ENCODE measurements at regions not wholly inside any gene's neighbourhood (a gene's known extent, or its start where the extent isn't known, plus 50 kb on each side); places are given as distances from the start of the nearest gene placed in this dataset.
A peak's percentile ranks its signal among the peaks of the same experiment; 100 is the strongest.
"Not testable (repeated sequence)": the region's sequence is repeated elsewhere in the genome, so short reads cannot be mapped to it uniquely, and the experiment has no call there.

DNA sequence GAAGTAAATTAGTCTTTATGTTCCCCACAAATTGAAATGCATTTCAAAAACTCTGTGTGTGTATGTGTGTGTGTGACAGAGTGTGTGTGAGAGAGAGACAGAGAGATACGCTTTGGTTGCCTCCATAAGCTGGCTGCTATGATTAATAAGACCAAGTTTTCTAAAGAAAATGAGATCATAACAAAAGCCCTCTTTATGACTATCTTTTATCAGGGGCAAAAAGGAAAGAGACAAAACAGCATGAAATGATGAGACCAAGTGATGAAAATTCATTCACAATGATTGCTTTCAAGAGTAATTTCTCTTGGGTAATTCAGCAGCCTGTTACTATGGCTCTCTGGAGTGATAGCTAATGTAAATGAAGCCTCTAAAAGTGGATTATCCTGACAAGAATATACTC, 277.6 kb upstream of the PLEKHG7 start:
- no peak for DNase-seq (ENCODE audit: low read depth)

DNA sequence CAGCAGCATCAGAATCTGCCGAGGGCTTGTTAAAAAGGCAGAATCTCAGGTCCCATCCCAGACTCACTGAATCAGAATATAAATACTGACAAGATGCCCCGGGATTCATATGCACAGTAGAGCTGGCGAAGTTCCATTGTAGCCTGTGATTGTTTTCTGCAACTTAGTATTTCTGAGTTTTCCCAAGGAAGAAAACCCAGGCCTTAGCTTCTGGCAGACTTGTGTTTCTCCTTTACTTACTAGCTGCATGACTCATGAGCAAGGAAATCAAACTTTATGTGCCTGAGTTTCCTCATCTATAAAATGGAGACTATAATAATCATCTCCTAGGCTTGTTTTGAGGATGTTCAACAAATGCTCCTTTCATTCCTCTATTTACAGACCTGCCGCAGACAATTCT, 278.5 kb upstream of the PLEKHG7 start:
- peak; percentile 34 for DNase-seq (ENCODE audit: low read depth)

DNA sequence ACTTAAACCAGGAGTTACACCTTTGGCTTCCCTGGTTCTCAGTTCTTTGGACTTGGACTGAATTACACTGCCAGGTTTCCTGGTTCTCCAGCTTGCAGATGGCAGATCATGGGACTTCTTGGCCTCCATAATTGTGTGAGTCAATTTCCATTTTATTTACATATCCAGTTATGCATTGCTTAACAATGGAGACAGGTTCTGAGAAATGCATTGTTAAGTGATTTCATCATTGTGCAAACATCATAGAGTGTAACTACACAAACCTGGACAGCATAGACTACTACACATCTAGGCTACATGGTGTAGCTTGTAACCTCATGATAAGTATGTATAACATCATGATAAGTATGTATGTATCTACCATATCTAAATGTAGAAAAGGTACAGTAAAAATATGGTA, 276.1 kb upstream of the BTG1 start:
- DNase-seq (ENCODE audit: low read depth) = peak; percentile 16

DNA sequence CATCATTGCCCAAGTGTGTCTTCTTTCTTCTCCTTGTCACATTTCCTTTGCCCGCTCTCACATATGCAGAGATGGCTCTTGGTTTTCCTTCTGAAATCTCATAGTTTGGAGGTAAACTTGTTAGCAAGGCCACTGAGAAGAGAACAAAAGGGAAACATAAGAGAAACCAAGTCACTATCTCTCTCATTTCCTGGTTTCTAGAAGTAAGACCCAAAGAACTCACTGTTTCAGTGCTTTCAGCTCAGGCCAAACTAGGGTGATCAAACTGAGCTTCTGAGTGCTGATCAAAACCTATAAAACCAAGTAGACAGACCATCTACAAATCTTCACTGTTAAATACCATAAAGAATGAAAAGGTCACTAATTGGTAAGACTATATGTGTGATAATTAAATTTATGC, 275.4 kb upstream of the BTG1 start:
- no peak for DNase-seq (ENCODE audit: low read depth)

DNA sequence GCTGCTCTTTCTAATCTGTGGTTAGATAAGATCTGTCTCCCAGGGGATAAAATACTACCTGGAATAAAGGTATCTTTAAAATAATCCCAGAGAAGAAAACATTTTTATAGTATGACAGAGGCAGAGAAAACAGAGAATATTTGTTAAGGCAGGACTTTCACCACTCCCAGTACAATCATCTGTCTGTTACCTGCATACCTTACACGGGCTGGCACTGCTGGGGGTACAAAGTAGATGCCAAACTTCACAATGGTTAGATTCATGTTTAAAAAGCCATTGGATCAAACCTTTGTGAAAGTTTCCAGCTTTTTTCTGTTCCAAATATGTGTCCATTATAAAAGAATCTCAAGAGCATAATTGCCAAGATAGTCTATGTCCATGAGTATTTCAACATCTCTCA, 273.6 kb upstream of the BTG1 start:
- DNase-seq (ENCODE audit: low read depth) = no peak

DNA sequence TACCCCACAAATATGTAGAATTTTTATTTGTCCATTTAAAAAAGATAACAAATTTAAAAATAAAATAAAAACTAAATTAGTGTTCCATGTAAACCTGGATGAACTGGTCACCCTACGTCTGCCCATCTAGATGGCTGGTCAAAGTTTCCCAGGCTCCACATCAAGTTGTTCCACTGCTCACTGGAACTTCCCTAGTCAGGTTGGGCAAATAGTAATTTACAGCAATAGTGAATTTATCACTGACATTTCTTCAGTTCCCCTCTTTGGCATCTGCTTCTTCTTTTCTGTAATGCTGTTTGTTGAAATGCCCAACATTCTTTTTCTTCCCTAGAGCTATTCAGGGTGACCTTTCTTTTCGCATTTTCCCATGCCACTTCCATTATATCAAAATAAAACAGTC, 272.7 kb upstream of the BTG1 start:
- DNase-seq (ENCODE audit: low read depth) = no peak

DNA sequence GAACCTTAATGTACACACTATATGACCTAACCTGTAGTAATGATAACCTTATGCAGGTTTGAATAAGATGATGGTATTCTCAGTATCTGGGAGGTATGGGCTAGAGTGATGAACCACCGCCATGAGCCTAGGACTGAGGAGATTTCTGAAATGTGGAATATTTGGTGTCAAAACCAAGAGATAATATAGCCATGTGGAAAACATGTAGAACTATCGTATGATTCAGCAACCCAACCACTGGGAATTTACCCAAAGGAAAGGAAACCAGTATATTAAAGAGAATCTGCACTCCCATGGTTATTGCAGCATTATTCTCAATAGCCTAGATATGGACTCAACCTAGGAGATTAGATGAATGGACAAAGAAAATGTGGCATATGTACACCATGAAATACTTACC, 271.7 kb upstream of the BTG1 start:
- DNase-seq (ENCODE audit: low read depth) = no peak

DNA sequence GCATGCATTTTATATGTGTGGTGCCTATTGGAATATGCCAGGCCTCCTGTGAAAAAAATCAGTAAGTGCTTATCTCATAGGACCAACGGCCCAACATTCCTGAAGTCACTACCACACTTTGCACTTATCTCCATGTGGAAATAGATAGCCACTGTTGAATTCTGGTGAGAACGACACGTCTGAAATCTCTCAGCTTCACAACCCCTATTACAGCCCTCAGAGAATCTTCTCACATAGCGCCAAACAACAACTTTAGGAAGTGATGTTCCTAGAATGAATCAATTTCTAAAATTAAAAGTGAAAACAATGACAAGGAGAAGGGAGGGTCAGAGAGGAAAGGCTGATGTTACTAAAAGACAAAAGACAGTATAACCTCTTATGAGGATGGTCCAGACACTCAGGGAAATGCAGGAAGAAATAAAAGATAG, 270.8 kb upstream of the BTG1 start:
- no peak for DNase-seq (ENCODE audit: low read depth)

DNA sequence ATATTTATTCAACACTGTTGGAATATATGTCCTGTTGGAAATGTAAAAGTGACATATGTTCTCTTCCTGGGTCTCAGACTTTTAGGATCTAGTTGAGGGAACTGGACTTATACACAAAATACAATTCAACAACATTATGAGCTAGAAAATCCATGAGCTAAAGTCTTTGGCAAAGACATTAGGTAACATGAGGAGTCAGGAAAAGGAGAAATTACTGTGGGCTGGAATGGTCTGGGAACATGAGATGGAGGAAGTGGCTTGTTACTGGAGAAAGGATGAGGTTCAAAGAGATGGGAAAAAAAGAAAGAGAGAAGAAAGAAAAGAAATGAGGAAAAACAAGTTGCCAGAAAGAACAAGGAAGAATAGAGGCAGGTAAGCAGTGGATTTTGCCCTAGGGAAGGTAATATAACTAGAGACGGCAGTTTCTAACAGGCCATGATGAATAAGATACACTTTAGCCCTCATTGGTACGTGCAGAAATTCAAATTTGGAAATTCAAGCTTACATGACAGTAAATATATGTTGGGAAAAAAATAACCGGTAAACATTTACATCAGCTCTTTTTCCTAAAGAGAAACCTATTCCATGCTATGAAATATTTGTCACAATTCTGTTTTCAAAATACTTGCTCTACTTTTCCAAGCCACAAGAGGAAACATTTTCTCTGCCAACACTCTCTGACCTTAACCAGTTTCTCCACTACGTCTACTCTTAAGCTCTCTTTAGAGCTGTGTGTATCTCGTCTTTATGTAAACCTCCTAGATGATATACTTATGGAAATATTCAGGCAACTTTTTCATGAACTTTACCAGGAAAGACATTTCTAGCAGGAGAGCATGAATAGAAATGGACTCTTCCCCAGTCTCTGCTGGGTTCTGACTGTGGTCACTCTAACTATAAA, 268.8 kb upstream of the BTG1 start:
- DNase-seq (ENCODE audit: low read depth) = peak; percentile 6

DNA sequence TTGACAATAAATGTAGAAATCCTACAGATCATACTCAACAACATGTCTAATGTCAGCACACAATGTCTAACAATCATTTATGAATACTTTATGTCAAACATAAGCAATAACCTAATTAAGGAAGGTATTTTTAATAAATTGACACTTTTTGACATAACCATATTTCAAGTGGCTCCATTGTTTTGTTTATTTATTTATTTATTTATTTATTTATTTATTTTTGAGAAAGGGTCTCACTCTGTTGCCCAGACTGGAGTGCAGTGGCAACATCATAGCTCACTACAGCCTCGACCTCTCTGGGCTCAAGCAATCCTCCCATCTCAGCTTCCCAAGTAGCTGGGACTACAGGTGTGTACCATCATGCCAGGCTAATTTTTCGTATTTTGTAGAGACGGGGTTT, 267.6 kb upstream of the BTG1 start:
- no peak for DNase-seq (ENCODE audit: low read depth)

DNA sequence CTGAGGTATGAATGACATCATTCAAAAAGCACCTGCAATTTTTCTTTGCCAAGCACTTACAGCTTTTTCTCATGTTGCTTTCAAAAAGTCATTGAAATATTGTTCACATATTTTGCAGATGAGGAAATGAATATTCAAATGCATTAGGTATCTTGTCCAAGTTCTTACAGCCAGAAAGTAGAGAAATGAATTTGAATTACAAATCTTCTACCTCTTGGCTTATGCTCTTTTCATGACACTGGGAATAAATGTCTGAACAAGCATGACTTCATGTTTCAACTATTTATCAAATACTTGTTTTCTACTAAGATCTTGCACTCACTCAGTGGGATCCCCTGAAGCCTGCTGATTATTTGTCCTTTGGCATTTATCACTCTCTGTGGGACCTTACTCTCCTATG, 267.2 kb upstream of the BTG1 start:
- DNase-seq (ENCODE audit: low read depth) = no peak

DNA sequence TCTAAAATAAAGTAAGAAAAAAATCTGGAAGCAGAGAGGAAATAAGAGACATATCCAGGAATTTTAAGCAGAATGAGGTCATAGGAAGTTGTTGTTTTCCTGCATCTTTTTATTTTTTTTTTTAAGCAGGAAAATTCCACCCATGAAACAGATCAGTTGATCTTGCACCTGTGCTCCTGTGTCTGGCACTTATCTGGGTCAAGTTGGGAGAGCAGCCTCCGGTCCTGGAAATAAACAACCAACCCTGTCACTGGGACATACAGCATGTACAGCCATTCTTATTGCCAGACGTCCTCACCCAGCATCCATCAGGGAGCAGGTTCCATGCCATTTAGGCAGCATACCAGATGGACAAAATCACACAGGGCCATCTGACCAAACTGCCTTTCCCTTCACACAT, 266.0 kb upstream of the BTG1 start:
- DNase-seq (ENCODE audit: low read depth) = no peak

DNA sequence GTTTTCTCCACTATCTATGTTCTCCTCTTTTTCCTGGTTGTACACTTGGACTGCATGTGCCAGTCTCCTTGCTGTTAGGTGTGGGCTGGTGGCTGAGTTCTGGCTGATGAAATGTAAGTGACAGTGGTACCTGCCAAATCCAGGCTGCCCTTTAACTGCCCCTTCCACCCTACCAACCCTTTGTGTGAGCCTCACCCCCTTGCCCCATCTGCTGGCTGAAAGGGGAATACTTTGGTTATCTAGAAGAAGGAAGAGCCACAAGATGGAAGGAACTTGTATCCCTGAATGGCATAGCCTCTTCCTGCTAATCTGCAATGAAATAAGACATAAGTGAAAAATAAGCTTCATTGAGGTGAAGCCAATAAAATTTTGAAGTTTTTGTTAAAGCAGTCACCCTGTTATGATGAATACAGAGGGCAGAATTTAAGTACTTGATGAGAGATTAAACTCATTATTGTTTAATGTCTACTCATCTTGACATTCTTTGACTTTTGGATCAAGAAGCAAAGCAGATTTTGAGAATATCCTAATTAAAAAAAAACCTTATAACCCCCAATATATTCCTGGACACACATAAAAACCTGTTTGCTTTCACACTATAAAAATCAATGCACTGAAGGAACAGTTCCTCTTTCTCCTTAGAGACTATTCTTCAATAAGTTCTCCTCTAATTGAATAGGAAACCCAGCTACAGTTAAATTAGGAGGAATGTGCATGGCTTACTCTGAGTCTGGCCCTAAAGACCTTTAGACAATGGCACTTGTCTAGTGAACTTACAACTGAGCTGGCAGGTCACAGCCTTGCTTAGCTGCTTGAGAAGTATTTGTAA, 262.6 kb upstream of the BTG1 start:
- no peak for DNase-seq (ENCODE audit: low read depth)

DNA sequence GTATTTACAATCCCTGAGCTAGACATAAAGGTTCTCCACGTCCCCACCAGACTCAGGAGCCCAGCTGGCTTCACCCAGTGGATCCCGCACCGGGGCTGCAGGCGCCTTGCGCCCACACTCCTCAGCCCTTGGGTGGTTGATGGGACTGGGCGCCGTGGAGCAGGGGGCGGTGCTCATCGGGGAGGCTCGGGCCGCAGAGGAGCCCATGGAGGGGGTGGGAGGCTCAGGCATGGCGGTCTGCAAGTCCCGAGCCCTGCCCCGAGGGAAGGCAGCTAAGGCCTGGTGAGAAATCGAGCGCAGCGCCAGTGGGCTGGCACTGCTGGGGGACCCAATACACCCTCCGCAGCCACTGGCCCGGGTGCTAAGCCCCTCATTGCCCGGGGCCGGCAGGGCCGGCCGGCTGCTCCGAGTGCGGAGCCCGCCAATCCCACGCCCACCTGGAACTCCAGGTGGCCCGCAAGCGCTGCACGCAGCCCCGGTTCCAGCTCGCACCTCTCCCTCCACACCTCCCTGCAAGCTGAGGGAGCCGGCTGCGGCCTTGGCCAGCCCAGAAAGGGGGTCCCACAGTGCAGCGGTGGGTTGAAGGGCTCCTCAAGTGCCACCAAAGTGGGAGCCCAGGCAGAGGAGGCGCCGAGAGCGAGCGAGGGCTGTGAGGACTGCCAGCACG, 260.9 kb upstream of the BTG1 start:
- DNase-seq (ENCODE audit: low read depth) = not testable (repeated sequence)

DNA sequence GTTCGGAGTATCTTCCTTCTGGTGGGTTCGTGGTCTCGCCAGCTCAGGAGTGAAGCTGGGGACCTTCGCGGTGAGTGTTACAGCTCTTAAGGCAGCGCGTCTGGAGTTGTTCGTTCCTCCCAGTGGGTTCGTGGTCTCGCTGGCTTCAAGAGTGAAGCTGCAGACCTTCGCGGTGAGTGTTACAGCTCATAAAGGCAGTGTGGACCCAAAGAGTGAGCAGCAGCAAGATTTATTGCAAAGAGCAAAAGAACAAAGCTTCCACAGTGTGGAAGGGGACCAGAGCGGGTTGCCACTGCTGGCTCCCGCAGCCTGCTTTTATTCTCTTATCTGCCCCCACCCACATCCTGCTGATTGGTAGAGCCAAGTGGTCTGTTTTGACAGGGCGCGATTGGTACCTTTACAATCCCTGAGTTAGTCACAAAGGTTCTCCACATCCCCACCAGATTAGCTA, 260.2 kb upstream of the BTG1 start:
- not testable (repeated sequence) for DNase-seq (ENCODE audit: low read depth)

DNA sequence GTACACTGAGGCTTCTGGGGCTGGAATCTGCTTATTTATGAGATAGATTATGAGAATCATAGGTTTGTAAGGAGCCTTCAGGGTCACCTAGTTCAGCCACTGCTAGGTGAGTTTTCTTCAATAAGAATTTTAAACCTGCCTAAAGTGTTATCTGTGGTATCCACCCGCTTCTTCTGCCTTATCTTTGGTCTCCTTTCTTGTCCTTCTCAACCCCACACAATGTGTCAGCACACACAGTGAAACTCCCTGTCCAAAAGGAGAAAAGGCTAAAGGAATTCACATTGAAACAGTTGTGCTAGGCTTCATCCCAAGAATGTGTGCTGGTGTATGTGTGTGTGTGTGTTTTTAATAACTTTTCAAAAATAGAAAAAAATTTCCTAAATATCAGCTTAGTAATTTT, 259.3 kb upstream of the BTG1 start:
- no peak for DNase-seq (ENCODE audit: low read depth)

DNA sequence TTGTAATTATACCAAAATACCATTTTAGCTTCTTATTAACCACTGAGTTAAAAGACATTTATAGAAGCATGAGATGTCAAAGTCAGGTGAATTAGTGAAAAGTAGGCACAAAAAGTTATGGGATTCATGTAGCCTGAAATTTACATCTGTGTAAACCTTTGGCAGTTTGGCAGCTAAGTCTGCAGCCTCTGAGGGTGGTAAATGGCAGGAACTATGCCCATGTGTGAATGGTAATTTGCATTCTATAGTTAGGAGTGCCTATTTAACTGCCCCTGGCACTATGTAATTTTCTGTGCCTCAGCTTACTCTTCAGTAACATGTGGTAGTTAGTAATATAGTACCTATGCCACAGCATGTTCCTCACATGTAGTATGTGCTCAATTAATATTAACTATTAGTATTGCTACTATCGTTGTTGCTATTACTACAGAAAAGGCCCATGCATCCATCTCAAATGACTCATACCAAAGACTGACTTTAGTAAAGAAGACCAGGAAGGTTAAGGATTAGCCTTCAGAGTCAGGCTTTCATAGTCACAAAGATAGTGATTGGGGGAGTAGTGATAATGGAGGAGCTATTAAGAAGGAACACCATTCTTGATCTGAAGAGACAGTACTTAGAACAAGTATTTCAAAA, 258.7 kb upstream of the BTG1 start:
- DNase-seq (ENCODE audit: low read depth) = no peak

DNA sequence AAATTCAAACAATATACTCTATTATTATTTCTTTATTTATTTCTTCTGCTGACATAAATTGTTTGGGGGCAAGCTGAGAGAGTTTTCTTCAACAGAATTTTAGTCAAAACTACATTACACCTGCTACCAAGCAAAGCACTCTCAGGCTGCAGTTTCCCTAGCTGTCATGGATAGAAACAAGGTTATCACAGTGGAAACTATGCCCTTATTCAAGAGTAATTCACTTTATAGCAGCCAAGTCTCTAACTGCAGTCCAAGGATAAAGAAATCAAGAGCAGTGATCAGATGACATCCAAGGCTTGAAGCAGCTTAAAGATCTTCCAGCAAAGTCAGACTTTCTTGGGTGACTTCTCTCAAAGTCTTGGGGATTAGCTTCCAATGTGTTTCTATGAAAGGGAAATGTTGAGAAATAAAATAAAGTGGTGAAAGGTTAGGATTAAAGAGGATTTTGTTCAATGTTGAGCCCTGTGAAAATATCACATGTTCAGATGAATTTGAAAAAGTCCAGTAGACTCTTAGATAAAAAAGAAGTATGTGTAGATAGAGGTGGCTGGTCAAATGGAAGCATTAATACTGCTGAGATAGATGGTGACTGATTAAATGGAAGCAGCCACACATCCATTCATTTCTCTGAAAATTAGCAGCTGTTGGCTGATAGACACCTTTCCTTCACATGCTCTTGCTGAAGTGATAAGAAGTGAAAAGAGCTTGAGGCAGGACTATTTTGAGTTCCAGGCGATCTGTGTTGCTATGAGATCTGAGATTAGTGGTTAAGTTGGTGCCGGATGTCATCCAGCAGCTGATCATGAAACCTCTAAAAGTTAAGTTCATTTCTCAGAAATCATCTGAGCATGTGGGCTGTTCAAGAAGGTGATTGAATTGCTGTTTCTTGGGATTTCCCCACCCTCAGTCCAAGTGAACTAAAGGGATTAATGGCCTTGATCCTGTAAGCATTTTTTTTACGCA, 257.8 kb upstream of the BTG1 start:
- DNase-seq (ENCODE audit: low read depth) = no peak

DNA sequence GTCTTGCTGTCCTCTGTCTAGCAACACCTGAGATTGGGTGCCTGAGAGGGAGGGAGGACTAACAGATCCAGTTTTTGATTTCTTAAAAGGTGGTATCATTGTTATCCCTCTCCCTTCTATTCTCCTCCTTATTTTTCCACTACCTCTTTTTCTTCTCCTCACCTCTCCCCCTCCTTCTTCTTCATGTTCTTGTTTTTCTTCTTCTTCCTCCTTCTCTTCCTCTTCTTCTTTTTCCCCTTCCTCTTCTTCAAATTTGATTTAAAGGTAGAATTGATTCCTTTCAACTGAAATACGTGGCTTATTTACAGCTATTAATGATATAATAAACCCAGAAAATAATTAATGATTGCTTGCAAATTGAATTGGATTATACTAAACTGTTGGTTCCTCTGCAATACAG, 256.8 kb upstream of the BTG1 start:
- no peak for DNase-seq (ENCODE audit: low read depth)

DNA sequence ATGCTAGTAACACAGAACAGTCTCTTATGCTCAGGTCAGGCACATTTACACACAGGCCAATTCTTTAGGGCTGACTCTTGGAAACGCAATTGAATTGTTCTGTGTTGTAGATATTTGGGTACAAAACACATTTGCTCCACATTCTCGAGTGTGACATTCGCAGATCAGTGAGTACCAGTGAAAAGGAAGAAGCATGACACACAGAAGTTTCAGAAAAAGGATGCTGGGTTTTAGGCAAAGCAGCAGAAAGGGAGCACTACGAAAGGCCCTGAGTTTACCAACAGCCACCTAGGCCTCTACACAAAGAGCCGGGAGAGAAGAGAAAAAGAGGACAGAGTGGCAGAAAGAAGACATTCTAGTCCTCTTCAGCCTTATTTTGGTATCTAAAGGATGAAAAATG, 254.4 kb upstream of the BTG1 start:
- DNase-seq (ENCODE audit: low read depth) = no peak
